ENCODE measurements at regions not wholly inside any gene's neighbourhood (a gene's known extent, or its start where the extent isn't known, plus 50 kb on each side); places are given as distances from the start of the nearest gene placed in this dataset.

DNA sequence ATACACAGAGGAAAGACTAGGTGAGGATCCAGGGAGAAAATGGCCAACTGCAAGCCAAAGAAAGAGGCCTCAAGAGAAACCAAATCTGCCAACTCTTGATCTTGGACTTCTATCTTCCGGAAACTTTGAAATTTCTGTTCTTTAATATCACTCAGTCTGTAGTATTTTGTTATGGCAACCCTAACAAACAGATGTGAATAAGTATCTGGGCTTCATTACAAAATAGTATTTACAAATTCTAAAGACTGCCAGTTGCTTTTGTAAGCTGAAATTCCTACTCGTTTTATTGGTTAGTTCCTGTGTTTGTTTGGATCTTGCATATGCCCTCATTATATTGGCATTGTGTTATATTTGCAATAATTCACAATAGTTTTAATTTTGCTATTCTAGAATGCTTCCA is 143.2 kb upstream of the USP15 start:
- Mint-ChIP-seq H3K4me3 (no peak overlapping the region), H3K27ac (no peak overlapping the region), H3K27me3 (peaks cover 11% of the 10 kb centered on the region), H3K4me1 (no peaks in the 10 kb centered on the region), H3K9me3 (peaks cover 0 to 2% (median 0%) of the 10 kb centered on the region in 3 donors), H3K36me3 (no peaks in the 10 kb centered on the region)

DNA sequence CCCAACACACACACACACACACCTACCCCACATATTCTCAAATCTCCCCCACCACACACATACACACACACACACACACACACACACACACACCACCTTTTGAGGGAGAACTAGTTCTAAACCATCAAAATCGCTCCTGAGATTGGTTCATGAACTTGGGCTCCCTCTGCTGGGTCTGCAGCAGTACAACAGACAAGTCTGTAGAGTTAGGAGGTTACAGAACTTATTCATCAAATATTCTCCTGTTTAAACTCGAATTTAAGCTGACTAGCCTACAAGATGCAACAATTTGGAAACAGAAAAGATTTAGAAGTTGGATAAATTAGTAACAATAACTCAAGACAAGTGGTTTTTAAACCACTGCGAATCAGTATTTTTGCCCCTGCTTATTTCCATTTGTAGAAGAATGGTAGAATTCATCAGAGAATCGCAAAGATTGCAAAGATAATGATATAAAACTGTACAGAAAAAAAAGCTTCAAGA is 136.4 kb upstream of the USP15 start:
- Mint-ChIP-seq H3K36me3 (no peaks in the 10 kb centered on the region), H3K27ac (peak overlapping the region in 1 of 3 donors; percentile 72), H3K4me3 (no peak overlapping the region), H3K4me1 (no peaks in the 10 kb centered on the region), H3K27me3 (peaks cover 2% of the 10 kb centered on the region), H3K9me3 (no peaks in the 10 kb centered on the region)

DNA sequence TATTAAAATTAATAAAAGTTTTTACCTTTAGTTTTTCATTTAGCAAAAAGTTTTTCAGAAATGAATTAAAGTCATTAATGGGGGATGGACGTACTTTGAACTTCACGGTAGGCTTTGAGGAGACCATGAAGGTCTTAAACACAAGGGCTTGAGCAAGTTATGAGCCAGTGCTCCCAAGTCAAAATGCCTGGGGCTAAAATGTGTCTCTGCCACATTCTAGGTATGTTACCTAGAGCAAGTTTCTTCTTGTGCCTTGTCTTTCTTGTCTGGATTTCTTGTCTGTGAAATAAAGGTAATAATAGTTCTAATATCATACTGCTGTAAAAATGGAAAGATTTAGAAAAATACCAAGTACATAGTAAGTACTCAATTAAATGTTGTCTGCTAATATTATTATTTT is 132.7 kb upstream of the USP15 start:
- Mint-ChIP-seq H3K27me3 (peaks cover 2% of the 10 kb centered on the region), H3K36me3 (no peaks in the 10 kb centered on the region), H3K9me3 (no peaks in the 10 kb centered on the region), H3K4me3 (no peak overlapping the region), H3K27ac (no peak overlapping the region), H3K4me1 (no peaks in the 10 kb centered on the region)

DNA sequence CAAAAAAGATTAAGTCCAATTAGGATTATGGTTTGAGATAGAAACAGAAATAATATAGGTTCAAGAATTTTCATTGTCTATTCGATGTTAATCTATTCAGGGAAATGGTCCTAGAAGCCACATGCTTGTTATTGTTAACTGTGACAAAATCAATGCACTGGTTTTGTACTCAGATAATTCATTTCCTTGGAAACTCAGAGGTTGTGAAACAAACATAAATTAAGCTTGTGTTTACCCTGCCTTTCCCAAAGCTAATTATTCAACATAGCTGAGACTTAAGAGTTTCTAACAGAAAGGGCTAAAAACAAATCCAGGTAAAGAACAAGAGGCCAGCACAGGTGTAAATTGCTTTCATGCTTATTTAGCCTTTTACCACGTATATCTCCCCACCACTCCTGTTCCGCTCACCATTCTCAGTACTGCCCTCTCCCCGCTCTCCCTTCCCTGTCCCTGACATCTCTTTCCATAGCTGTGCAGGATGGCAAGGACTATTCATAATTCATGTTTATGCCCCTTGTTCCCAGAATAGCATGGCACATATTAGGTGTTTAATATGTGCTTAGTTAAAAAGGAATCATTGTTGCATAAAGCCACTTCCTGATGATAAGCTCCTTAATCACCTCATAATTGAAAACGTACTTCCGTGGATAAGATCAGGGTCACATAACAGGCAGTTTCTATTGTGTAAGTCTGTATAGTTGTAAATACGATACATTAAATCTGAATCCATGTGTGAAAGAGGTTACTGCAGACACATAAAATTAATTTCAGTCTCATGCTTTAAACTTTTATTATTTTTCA is 131.8 kb upstream of the USP15 start:
- Mint-ChIP-seq H3K36me3 (no peaks in the 10 kb centered on the region), H3K27ac (no peak overlapping the region), H3K27me3 (peaks cover 2% of the 10 kb centered on the region), H3K9me3 (no peaks in the 10 kb centered on the region), H3K4me3 (no peak overlapping the region), H3K4me1 (no peaks in the 10 kb centered on the region)

DNA sequence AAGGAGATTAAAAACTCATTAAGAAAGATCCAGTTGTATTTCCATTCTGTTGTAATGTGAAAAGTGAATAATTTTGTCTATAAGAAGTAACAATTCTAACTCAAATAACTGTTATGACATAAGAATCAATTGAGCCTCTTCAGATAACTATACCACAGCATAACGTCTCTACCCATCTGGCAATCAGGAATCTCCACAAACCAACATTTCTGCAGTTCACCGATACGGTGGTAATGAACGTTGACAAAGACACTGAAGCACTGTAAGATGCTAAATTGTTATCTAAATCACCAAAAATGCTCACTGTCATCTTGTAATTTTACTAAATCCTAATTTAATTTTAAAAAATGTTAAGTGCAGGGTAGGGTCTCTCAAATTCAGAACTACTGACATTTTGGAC is 130.9 kb upstream of the USP15 start:
- no peaks in the 10 kb centered on the region for H3K9me3 Mint-ChIP-seq
- no peaks in the 10 kb centered on the region for H3K4me1 Mint-ChIP-seq
- H3K4me3 Mint-ChIP-seq: no peak overlapping the region
- H3K36me3 Mint-ChIP-seq: no peaks in the 10 kb centered on the region
- H3K27ac Mint-ChIP-seq: no peak overlapping the region
- peaks cover 2% of the 10 kb centered on the region for H3K27me3 Mint-ChIP-seq

DNA sequence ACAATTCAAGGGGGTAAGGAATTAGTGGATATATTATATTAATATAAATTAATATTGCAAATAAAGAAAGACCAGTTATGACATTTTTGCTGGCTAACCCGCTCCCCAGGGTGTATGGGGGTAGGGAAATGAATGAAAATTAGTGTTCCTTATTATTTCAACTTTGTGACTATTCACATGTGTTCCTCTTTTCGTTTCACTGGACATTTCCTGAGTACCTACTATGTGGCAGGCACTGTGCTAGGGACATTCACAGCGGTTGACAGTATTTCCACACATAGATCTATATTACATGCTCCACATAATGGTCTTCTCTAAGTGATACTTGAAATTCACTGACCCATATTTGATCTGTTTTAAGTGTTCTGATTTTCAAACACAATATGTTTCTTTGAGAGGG is 129.8 kb upstream of the USP15 start:
- Mint-ChIP-seq H3K9me3 (no peaks in the 10 kb centered on the region), H3K4me3 (no peak overlapping the region), H3K4me1 (no peaks in the 10 kb centered on the region), H3K27me3 (peaks cover 2% of the 10 kb centered on the region), H3K27ac (no peak overlapping the region), H3K36me3 (no peaks in the 10 kb centered on the region)

DNA sequence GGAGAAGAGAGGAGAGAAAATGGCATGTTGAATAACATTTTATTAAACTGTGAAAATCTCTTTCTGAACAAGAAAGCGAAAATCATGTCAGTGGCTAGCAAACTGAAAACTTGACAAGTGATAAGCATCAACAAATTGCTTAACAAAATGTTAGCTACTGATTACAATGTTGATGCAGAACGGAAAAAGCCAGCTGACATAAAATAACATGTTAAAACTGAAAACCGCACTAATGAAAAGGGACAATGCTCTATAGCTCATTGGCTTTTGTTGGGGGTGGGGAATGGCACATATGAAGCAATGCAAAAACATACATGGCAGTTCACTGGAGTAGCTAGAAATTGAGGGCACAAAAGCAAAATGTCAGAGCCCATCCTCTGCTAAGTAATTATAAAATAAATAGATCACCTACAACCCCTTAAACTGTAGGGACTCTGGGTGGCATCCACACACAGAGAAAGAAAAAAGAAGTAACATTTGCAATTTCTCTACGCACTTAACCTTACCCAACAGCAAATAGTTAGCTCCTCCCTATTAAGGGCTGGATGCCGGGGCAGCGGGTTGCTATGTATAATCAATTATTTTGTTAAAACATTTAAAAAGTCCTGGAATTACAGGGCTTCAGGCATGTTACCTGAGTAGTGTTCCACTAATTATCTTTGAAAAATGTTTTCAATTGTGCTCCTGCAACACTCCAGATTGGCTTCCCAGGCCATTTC is 129.2 kb upstream of the USP15 start:
- Mint-ChIP-seq H3K36me3 (no peaks in the 10 kb centered on the region), H3K27me3 (peaks cover 2% of the 10 kb centered on the region), H3K9me3 (no peaks in the 10 kb centered on the region), H3K4me3 (no peak overlapping the region), H3K4me1 (no peaks in the 10 kb centered on the region), H3K27ac (no peak overlapping the region)

DNA sequence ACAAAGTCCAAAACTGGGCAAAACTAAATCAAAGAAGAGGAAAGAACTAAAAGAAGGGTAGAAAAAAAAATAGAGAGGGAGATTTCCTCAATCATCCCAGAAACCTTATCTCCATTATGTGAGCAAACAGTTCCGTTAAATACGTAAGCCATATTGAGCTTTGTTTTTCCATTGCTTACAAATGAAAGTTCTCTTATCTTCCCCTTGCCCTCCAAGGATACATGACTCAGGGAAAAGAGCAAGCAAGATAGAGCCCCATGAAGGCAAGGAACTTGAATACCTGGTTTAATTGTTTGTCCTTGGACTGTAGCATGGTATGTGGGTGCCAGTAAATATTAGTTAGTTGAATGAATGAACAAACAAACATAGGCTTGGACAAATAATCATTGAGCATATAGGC is 126.8 kb upstream of the USP15 start:
- Mint-ChIP-seq H3K27ac (no peak overlapping the region), H3K4me3 (no peak overlapping the region), H3K9me3 (no peaks in the 10 kb centered on the region), H3K27me3 (peaks cover 2% of the 10 kb centered on the region), H3K4me1 (no peaks in the 10 kb centered on the region), H3K36me3 (no peaks in the 10 kb centered on the region)

DNA sequence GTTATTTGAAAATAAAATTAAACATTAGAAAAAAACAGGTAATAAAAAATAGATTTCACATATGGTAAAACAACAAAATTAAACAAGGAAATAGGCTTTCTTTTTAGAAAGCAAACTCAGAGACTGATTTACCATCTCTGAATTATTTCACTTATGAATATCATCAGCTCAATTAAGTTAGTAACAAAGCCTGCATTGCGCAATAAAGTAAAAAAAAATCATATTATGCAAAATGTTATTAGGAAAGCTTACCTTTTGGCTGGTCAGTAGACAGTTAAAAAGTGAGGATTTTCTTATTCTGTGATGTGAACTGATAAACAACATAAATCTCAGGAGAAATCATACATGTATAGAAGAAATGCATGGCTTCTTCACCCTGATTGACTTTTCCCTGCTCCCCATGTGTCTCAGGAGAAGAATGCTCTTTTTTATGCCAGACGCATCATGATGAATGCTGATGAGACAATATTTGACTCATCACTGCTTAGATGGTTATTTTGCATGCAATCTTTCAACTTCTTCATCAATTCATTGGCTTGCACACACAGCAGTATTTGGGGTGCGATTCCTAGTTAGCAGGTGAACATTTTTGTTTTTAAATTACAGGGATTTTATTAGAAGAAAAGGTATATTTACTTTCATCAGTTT is 124.5 kb upstream of the USP15 start:
- Mint-ChIP-seq H3K4me3 (no peak overlapping the region), H3K27me3 (peaks cover 2% of the 10 kb centered on the region), H3K4me1 (no peaks in the 10 kb centered on the region), H3K36me3 (no peaks in the 10 kb centered on the region), H3K9me3 (no peaks in the 10 kb centered on the region), H3K27ac (no peak overlapping the region)

DNA sequence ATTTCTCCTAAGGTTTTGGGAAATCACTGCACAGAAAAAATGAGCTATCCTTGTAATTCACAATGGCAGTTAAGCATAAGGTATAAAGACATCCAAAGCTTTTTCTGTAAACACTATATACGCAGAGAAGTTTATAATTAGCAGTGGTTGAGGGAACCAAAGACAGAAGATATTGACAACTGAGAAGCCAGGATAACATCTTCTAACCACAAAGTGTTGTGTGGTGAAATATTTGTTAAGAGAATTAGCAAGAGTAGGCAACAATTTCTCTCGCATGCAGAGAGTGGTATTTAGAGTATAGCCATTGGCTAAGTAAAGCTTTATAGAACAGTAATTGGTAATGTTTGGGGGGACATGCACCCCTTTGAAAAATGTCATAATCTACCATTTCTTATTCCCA is 123.7 kb upstream of the USP15 start:
- no peak overlapping the region for H3K27ac Mint-ChIP-seq
- H3K36me3 Mint-ChIP-seq: no peaks in the 10 kb centered on the region
- no peaks in the 10 kb centered on the region for H3K4me1 Mint-ChIP-seq
- no peak overlapping the region for H3K4me3 Mint-ChIP-seq
- H3K9me3 Mint-ChIP-seq: no peaks in the 10 kb centered on the region
- peaks cover 2% of the 10 kb centered on the region for H3K27me3 Mint-ChIP-seq

DNA sequence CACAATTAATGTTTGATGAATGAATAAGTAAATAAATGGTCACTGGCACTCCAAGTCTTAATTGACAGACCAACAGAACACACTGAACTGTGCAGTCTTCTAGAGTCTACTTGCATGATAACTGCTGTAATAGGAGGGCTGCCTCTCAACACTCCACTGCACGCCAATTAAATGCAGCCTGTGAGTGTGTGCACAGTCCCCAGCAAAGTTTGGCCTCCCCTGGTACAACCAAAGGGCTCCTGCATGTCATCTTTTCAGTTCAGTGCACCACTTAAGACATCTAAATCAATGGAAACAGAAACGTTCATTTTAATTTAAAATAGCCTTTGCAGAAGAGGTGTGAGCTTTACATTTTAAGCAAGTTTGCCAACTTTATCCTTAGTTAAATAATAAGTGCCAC is 121.7 kb upstream of the USP15 start:
- Mint-ChIP-seq H3K9me3 (no peaks in the 10 kb centered on the region), H3K27me3 (no peaks in the 10 kb centered on the region), H3K27ac (no peak overlapping the region), H3K36me3 (no peaks in the 10 kb centered on the region), H3K4me1 (no peaks in the 10 kb centered on the region), H3K4me3 (no peak overlapping the region)

DNA sequence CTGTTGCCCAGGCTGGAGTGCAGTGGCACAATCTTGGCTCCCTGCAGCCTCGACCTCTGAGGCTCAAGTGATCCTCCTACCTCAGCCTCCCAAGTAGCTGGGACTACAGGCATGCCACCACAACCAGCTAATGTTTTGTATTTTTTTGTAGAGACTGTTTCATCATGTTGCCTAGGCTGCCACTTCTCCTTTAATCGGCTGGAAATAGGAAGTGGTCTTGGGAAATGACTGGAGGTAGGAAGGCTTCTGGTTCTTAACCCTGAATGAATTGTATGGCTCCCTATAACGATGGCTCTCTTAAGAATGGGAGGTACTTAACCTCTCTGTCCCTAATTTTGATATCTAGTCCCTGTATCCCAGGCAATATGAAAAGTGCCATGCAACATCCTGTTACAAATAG is 113.9 kb upstream of the USP15 start:
- no peaks in the 10 kb centered on the region for H3K36me3 Mint-ChIP-seq
- H3K9me3 Mint-ChIP-seq: peaks cover 0 to 6% (median 3%) of the 10 kb centered on the region in 3 donors
- no peak overlapping the region for H3K4me3 Mint-ChIP-seq
- H3K27ac Mint-ChIP-seq: no peak overlapping the region
- H3K4me1 Mint-ChIP-seq: no peaks in the 10 kb centered on the region
- peaks cover 3% of the 10 kb centered on the region for H3K27me3 Mint-ChIP-seq

DNA sequence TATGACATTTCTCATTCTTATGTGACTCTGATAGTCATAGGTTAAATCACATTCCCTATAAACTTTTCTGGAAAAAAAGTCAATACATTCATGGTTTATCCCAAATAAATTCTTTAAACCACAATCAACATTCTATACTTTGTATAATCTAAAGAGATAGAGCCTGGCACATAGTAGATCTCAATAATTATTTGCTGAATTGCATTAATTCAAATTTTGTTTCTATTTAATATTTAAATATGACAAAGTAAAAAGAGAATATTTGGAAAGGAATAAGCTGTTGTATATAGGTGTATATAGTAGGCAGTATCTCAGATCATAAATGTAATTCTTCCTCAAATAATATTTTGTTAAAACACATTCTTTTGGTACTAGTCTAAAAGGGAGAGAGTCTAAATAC is 102.2 kb upstream of the USP15 start:
- Mint-ChIP-seq H3K4me1 (no peaks in the 10 kb centered on the region), H3K27ac (no peak overlapping the region), H3K9me3 (no peaks in the 10 kb centered on the region), H3K36me3 (no peaks in the 10 kb centered on the region), H3K4me3 (no peak overlapping the region), H3K27me3 (no peaks in the 10 kb centered on the region)

DNA sequence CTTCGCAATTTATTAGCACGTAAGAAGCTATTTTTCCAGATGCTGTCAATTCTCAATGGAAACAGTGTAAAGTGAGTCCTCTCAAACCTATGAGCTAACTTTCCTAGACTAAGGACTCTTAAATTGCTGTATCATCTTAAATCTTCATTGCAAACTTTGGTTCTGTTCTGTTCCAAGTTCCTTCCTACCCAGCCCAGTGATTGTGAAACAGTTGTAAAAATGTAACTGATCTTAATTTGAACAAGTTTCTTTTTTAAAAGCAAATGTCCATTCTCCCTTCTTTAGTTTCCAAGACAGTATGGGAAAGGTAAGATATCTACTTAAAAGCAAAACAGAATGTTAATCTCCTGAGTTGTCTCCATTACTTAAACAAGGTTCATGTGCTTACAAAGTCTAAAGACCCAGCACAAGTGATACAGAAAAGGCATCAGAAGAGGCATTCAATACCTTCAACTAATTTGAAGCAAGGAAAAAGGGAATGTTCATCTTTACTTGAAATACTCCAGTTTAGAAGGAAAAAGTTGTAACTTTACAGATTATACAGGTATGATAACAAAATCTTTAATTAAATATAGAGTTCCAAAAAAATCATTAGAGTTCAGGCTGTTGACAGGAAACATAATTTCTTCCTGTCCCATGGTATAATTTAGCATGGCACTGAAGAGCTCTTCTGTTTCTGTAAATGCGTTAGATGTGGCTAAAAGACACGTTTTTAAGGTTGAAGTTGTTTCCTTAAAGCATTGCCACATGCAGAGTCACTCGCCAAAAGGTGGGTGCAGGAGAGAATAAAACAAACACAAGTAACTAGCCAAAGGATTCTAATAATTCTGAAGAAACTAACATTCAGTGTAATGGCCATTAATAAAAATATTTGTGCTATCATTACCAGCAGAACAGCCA is 101.5 kb upstream of the USP15 start:
- no peaks in the 10 kb centered on the region for H3K9me3 Mint-ChIP-seq
- H3K4me3 Mint-ChIP-seq: no peak overlapping the region
- H3K27ac Mint-ChIP-seq: no peak overlapping the region
- H3K4me1 Mint-ChIP-seq: no peaks in the 10 kb centered on the region
- no peaks in the 10 kb centered on the region for H3K36me3 Mint-ChIP-seq
- no peaks in the 10 kb centered on the region for H3K27me3 Mint-ChIP-seq

DNA sequence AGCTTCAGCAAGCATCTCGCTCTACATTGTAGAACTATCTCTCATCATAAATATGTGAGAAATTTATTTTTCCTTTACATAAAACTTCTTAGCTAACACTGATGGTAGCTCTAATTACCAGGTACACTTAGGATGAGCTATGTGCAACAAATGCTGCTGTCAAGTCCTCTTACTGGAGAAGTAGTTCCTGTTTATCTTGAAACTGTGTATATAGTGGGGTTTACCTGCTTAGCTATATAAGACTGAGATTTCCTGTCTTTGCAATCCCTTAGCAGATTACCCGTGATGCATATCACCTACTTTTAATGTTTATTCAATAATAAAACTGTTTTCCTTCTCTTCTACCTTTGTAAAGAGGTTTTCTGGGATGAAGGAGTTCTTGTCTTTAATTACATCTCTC is 98.0 kb upstream of the USP15 start:
- no peaks in the 10 kb centered on the region for H3K36me3 Mint-ChIP-seq
- no peaks in the 10 kb centered on the region for H3K9me3 Mint-ChIP-seq
- no peak overlapping the region for H3K27ac Mint-ChIP-seq
- no peaks in the 10 kb centered on the region for H3K27me3 Mint-ChIP-seq
- H3K4me3 Mint-ChIP-seq: no peak overlapping the region
- no peaks in the 10 kb centered on the region for H3K4me1 Mint-ChIP-seq
